GM12873 (cell line): ENCODE measurements at regions not wholly inside any gene's neighbourhood (a gene's known extent, or its start where the extent isn't known, plus 50 kb on each side); places are given as distances from the start of the nearest gene placed in this dataset.

ENCODE experiments used
- CTCF ChIP-seq: IDR thresholded peaks from 2 replicates; pipeline ENCODE4 v1.5.1; 2012; ENCODE audit warnings: low read depth, mild to moderate bottlenecking, moderate library complexity, low read length, control low read depth; ENCODE audit not compliant: insufficient read depth; ENCODE audit errors: missing control alignments

- no peak for TF ChIP-seq CTCF
Measured at GRCh38 chr2:234735829-234736228, 216.0 kb upstream of the SH3BP4 start.

- TF ChIP-seq CTCF = no peak
Measured at GRCh38 chr2:234733795-234734600, 217.8 kb upstream of the SH3BP4 start.

GRCh38 chr2:234733093-234733489 is 218.7 kb upstream of the SH3BP4 start:
- TF ChIP-seq CTCF = no peak

- no peak for TF ChIP-seq CTCF
Measured at GRCh38 chr2:234732404-234733092, 219.3 kb upstream of the SH3BP4 start.

- no peak for TF ChIP-seq CTCF
Measured at GRCh38 chr2:234731236-234731635, 220.6 kb upstream of the SH3BP4 start.

- TF ChIP-seq CTCF = no peak
Measured at GRCh38 chr2:234730066-234730640, 221.7 kb upstream of the SH3BP4 start.
